Hepatic stellate cell (primary cell): ENCODE measurements at regions not wholly inside any gene's neighbourhood (a gene's known extent, or its start where the extent isn't known, plus 50 kb on each side); places are given as distances from the start of the nearest gene placed in this dataset.
"Not testable (repeated sequence)": the region's sequence is repeated elsewhere in the genome, so short reads cannot be mapped to it uniquely, and the experiment has no call there.

Experiments used
- DNase-seq: peaks from one replicate; pipeline ENCODE4 v3.0.0; 2011; ENCODE audit warnings: low spot score

DNA sequence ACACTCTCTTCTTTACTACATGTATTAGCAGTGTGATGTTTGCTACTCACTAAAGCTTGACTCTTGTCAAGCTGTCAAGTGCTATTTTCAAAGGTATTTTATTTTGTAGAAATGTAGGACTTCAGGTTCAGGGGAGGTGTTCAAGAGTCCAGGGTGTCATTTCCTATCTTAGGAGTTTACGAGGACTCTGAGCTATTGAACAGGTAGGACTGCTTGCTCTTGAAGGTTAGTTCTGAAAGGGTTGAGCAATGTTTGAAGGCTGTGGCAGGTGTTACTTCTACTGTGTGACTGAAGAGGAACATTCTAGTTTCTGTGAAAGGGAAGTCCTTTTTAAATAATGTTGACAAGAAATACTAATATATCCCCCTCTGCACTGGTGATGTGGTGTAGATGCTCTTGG lies 1151.2 kb downstream of the PDHA2 start:
- no peak for DNase-seq

DNA sequence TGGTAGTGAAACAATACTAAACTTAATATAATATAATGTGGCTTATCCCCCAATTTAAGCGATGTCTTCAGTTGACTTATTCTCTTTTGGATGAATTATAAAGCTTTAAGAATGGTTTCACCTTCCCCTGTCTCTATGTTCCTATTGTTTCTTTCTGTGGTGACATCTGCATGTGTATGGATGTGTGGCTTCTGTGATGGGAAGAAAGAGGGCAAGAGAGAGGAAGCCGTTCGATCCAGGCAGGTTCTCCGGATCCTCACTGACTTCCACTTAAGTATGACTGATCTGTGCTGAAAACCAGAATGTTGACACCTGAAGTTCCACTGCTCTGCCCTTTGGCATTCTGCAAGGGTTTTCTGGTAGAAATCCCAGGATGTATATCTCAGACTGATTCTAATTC lies 1150.8 kb downstream of the STPG2 start:
- no peak for DNase-seq

DNA sequence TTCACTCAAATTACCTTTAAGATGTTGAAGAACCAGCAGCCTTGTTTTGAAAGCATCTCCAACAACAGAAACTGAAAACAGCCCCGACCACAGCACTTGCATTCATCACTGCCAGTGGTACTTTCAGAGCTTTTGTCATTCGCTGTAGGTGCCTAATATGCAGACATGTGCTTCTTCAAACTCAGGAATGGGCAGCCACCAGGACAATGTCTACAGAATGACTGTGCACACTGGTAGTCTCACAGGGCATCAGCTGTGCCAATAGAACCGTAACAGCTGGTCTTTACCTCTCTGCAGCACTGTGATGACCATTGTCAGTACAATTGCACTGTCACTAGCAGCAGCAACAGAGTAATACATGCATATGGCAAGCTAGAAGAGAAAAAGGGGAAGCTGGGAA lies 1149.7 kb downstream of the STPG2 start:
- DNase-seq, result no peak

DNA sequence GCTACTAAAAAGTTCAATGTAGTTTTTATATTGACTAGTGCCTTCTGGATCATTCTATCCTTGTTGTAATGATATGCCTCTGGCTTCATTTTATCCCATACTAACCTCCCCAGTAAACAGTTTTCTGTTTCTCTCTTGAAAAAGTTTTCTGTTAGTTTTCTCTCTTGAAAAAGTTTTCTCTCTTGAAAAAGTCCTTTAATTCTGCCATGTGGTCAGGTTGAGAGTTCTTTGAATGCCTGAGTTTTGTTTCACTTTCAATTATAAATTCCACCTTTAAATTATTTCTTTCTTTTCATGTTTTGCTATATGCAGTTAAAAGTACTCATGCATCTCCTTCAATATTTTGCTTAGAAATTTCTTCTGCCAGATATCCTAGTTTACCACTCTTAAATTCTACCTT lies 1139.6 kb downstream of the STPG2 start:
- no peak for DNase-seq

DNA sequence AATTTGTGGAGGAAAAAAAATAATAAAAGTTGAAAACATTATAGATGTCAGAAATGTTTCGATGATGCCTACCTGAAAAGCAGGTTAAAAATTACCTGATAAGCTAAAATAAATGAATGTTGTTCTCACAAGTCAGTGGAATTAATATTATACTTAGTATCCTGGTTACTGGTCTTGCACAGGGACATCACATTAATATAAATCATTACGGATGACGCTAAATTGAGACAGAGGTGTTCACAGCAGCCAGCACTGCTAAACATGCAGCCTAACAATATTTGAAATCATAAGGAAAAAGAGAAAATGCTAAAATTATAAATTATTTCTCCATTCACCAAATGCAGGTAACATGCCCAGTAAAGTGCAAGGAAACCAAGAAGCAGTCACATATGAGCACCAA lies 1130.0 kb downstream of the STPG2 start:
- DNase-seq, result no peak

DNA sequence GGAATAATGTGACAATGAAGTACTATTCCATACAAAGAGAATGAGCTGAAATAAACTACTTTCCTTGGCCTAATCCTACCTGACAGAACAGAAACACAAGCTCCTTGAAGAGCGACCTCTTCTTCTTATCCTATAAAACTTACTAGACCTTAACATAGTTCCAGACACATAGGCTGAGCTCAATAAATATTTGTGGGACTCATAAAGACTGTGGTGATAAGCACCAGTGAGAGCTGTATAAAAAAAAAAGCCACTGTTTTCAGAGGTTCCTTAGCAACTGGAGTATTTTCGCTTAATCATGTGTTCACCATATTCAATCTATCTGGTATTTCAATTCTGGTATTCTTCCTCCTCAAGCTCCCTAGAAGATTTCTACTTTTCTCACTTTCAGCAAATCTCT lies 1129.6 kb downstream of the STPG2 start:
- DNase-seq, result no peak

DNA sequence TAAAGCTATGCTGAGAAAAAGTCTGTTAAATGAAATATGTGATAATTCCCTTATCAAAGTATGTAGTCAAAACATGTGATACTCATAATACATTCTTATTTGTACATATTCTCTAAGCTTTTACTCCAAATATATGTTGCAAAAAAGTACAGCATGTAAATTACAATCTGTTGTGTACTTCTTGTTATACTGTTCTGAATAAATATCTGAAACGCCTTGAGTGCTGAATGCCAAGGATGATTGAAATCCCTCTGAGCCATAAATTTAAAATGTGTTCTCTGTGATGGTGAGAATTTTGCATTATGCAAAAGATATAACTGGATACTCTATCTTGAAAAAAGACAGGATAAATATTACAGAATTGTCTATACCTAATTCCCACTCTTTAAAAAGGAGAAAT lies 1128.0 kb downstream of the STPG2 start:
- no peak for DNase-seq

DNA sequence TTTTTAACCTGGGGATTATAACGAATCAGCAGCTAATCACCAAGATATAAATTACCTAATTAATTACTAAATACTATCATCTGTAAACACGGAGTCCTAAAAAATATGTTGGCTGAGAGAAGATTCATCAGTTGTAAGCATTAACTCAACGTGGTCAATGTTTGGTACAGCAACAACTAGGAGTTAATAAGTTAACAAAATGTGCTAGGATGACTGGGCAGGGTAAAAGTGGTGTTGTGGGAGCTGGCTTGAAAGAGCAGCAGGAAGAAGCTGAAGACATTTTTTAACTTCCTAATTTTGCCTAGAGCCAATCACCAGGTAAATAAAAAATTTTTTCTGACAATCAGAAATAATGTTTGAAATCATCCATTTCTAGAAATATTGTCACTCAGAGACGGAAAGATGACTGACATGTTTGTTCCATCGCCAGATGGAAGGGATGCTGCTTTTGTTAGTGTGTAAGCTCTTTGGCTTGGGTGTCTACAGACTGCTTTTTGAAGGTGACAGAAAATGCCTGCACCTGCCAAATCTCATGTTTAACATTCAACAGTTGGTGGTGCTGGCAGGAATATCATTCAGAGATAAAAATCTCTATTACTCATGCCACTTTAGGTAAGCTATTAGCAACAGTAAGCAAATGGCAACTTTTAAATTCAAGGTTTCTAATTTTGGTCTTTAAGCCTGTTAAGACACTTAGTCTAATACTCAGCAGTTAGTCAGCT lies 1126.9 kb downstream of the STPG2 start:
- no peak for DNase-seq

DNA sequence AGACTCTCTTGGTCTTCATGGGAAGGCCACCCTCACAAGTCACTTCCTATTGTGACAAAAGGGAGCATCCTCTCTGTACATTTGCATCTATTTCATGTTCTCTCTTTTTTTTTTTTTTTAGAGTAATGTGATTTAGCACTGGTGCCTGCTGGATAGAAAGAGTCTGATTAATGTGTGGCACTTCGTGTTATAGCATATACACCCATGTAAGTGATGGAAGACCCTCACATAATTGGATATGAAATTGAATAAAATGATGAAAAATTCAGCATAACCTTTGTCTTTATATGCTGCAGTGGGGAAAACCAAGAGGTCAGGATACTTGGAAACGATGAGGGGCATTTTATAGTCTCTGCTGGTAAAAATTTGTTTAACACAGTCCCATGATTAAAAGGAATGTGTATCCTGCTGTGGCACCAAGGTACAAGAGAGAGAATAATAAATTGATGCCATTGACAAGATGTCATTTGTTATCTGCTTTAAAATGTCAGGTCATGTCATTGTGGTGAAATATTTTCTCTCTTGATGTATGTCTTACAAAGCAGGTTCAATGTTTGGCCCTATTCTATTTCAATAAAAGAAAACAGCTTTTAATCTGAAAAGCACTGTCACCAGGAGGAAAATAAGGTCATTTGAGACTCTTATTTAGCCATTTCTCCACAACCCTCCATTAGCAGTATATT lies 1115.4 kb downstream of the STPG2 start:
- no peak for DNase-seq

DNA sequence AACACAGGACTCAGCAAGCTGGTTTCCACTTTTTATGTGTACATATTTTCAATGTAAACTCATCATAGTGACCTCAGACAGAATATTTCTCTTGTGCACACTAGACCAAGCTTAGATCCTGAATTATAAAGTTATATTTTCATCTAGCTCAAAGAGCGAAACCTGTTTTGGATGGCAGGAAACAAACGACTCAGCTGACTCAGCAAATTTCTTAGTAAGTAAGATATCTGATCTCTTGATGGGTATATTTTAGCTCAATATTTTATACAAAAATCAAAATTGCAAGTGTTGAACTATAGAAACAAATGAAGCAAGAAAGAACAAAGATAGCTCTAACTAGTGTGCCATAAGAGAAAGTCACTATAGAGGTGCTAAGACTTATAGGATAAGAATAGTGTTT lies 1114.5 kb downstream of the STPG2 start:
- DNase-seq, result no peak

DNA sequence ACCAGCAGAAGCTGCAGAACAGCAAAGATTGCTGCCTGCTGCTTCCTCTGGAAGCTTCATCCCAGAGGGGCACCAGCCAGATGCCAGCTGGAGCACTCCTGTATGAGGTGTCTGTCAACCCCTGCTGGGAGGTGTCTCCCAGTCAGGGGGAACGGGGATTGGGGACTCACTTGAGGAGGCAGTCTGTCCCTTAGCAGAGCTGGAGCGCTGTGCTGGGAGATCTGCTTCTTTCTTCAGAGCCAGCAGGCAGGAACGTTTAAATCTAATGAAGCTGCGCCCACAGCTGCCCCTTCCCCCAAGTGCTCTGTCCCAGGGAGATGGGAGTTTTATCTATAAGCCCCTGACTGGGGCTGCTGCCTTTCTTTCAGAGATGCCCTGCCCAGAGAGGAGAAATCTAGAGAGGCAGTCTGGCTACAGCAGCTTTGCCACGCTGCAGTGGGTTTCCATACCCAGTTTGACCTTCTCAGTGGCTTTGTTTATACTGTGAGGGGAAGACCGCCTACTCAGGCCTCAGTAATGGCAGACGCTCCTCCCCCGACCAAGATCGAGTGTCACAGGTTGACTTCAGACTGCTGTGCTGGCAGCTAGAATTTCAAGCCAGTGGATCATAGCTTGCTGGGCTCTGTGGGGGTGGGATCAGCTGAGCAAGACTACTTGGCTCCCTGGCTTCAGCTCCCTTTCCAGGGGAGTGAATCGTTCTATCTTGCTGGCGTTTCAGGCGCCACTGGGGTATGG lies 1105.7 kb downstream of the STPG2 start:
- DNase-seq, result not testable (repeated sequence)

DNA sequence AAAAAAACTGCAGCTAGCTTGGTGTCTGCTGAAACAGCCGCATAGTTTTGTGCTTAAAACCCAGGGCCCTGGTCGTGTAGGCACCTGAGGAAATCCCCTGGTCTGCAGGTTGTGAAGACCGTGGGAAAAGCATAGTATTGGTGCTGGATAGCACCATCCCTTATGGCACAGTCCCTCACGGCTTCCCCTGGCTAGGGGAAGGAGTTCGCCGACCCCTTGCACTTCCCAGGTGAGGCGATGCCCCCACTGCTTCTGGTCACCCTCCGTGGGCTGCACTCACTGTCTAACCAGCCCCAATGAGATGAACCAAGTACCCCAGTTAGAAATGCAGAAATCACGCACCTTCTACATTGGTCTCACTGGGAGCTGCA lies 1105.1 kb downstream of the STPG2 start:
- no peak for DNase-seq

DNA sequence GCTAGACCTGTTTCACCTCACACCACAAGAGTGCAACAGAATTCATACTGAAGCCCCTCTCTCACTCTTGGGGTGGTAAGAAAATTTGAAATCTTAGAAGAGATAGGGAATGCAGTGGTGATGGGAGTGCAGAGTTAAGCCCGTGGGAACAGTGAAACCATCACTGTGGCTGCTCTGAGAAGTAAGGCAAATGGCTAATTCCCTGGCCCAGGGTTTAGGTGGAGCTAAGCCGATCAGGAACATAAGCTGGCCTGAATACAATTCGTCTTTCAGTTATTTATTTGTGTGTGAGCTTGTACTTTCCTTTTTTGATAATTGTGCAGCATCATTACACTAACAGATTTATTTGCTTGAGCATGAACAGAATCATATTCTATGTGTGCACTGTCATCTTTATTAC lies 1070.6 kb downstream of the STPG2 start:
- DNase-seq, result no peak

DNA sequence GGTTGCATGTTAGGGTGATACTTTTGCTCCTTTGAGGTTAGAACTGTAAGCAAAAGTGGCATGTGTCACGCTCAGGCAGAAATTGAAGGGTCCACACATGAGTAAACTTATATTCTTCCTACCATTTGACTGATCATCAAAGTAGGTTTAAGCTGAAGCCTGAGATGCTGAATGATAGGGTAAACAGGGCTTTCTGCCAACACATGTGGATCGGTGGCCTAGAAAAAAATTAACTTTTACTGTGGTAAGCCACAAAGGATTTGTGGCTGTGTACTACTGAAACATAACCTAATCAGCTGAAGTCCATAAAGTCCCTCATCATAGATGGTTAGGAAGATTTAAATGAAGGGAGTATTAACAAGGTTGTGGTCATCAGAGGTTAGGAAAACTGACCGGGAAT lies 1070.1 kb downstream of the STPG2 start:
- no peak for DNase-seq

DNA sequence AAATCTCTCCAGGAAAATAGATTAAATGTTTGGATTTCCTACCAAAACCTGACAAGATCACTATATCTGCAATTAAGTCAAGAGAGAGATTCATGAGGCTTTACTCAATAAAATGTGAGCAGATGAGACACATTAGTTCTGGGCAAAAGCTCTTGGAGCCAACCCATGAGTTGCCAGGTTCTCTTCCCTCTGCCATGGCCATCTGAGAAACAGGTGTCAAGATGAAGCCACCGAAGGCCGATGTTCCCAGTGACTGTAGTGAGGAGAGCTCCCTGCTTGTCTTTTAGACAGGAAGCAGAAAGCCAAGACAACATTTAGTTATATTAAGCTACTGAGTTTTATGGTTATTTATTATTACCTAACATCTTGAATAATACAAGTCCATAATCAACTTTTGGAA lies 1068.7 kb downstream of the STPG2 start:
- no peak for DNase-seq

DNA sequence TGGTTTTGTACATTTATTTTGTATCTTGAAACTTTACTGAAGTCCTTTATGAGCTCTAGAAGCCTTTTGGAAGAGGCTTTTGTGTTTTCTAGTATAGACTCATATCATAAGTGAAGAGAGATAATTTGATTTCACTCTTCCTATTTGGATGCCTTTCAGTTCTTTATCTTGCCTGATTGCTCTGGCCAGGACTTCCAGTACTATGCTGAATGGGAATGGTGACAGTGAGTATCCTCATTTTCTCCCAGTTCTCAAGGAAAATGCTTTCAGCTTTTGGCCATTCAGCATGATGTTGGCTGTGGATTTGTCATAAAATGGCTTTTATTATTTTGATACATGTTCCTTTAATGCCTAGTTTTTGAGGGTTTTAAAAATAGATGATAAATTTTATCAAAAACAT lies 1061.3 kb downstream of the STPG2 start:
- no peak for DNase-seq

DNA sequence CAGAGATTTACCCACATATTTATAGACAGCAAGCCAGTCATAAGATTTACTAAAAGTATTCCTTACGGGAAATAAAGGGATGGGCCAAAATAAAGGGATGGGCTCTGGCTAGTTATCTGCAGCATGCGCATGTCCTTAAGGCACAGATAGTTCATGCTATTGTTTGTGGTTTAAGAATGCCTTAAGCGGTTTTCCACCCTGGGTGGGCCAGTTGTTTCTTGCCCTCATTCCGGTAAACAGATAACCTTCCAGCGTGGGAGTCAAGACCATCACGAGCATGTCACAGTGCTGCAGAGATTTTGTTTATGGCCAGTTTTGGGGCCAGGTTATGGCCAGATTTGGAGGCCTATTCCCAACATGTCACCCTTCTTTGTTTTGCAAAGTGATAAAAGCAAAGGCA lies 1046.2 kb downstream of the STPG2 start:
- not testable (repeated sequence) for DNase-seq

DNA sequence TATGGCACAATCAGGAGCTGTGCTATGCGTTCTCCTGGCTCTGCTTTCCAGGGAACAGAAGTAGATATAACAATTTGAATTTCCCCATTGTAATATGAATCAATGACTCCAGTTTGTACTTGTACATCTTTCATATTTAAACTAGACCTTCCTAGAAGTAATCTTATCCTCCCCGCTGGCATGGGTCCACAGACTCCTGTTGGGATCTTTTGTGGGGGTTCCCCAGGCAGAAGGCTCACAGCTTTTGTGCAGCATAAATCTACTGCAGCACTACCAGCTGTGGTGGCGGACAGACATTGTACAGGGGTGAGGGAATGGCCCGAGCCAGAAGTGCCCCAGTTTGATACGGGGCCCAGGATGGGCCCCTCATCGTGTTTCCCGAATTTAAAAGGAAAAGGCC lies 1042.1 kb downstream of the STPG2 start:
- not testable (repeated sequence) for DNase-seq

DNA sequence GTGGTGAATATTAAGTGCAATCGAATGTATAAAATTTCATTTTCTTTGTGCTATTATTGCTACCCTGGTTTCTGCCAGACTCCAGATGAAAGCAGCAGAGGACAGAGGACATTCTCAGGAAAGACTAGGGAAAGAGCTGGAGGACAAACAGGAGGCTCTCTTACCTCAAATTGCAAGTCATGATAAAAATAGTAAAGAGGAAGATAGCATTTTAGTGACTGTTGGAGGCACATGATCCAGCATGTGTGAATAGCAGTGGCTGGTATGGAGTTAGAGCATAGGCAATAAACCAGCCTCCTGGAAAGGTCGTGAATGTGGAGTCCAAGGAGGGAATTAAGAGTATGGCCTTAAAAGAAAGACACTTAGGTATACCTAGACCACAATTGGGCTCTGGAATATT lies 1040.0 kb downstream of the STPG2 start:
- no peak for DNase-seq

DNA sequence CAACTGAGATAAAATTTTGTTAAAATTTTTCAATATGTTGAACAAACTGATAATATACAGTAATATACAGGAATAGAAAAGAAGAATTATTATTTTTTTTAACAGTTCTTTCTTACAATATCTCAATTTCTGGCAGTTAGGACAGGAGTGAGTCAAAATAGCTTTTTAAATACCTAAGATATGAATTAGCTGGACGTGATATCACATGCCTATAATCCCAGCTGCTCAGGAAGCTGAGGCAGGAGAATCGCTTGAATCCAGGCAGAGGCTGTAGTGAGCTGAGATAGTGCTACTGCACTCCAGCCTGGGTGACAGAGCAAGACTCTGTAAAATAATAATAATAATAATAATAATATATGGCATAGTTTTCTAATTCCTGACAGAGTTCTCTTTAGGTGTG lies 1039.3 kb downstream of the STPG2 start:
- DNase-seq, result no peak

DNA sequence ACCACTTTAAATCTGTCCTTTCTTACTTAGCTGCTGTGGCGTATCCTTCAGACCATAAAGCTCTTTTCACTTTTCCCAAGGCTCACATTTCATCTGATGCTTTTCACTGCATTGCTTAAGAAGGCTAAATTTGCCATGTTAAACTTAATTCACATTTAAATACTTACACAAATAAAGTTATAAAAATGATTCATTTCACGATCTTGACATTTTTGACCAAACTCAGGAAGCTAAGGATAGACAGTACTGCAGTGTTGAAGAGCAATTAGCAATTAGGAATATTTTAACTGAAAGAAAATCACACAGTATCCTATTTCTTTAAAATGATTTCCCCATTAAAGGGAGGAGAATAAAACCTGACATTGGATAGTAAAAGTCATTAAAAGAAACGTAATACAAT lies 1038.6 kb downstream of the STPG2 start:
- DNase-seq, result no peak

DNA sequence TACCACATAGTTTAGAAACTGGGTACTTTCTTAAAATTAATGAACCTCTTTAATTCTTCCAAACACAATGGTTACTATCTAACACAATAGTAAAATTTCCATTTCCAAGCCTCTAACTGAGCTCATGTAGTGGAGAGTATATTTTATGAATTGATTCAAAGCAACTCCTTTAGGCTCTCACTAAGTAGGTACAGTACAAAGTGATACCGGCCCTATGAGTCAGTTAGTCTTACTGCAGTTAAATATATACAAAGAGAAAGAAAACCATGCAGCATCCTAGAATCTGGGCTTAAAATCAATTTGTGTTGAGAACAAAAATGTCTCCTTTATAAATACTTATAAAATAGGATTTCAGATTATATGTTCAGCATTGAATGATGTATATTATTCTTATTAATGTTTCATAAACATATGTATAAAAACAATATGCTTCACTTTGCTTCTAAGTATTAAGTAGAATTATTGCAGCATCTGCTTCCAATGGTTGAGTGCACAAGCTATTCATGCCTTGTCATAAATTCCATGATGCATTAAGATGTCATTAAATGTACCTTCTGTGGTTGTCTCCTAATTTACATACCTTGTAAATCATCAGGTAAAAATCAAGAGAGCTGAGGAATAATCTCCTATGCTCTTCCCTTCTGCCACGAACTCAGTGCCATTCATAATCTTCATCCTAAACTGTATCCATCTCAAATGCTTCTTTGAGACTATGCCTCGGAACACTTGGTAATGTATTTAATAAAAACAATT lies 1037.8 kb downstream of the STPG2 start:
- no peak for DNase-seq

DNA sequence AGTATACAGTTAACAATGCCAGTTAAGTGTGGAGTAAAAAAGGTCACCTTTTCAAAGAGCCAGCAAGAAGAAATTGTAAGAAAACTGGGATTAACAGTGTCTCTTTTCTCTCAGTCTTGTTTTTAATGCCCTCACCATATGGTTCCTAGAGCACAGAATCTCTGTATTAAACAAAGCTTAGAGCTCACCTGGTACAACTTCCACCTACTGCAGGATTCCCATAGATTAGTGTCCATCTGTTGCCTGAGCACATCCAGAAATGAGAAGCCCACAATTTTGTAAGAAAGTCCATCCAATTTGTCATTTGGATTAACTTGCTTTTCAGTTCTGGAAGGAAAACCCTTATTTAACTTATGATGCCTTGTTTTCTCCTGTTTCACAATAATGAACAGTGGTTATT lies 1037.1 kb downstream of the STPG2 start:
- DNase-seq, result no peak
